Prostate gland (tissue), 2 donors: ENCODE measurements at regions not wholly inside any gene's neighbourhood (a gene's known extent, or its start where the extent isn't known, plus 50 kb on each side); places are given as distances from the start of the nearest gene placed in this dataset.

Source experiments
- CTCF ChIP-seq, 4 experiments: fragments of 200-600 bp in 2 of 4; fragments of 450-650 bp in 2 of 4; sonication (generic) in 2 of 4; IDR thresholded peaks; 1 replicate in 3 of 4; 2 replicates in 1 of 4; pipeline ENCODE4 v1.5.1; 2016 to 2019; ENCODE audit warnings: antibody characterized with exemption in 4 of 4, mild to moderate bottlenecking in 2 of 4, moderate library complexity in 2 of 4
- POLR2AphosphoS5 ChIP-seq: sonication (generic); formaldehyde crosslinking; IDR thresholded peaks from one replicate; pipeline ENCODE4 v1.6.1; 2017; ENCODE audit warnings: antibody characterized with exemption

- no peak for TF ChIP-seq CTCF (IDR thresholded peaks at IDR 0.05)
- TF ChIP-seq POLR2AphosphoS5 = no peak
Measured at GRCh38 chr18:75783566-75784281, 356.2 kb upstream of the SMIM21 start.
